PC-9 (cell line): ENCODE measurements at regions not wholly inside any gene's neighbourhood (a gene's known extent, or its start where the extent isn't known, plus 50 kb on each side); places are given as distances from the start of the nearest gene placed in this dataset.

Experiments
- BruUV-seq: library from RNA; stranded (reverse); fragments of 400-500 nt; replicated peaks from 2 replicates; lab custom pipeline; 2021; lab: Mats Ljungman, UMichigan
- CTCF ChIA-PET: fragments of 300-600 bp; sonication (Branson Sonifier 250); formaldehyde crosslinking; loops from one replicate; lab custom pipeline; 2022; ENCODE audit warnings: antibody characterized with exemption; lab: Charles Lee
- POLR2A ChIA-PET: fragments of 300-600 bp; sonication (Branson Sonifier 250); formaldehyde crosslinking; loops from one replicate; lab custom pipeline; 2022; ENCODE audit warnings: antibody characterized with exemption; ENCODE audit not compliant: unreplicated experiment; lab: Charles Lee
- DNase-seq, 2 experiments: peaks; one replicate each; pipeline versions ENCODE4 v3.0.0 to v3.0.0-alpha.2; 2015 to 2022; ENCODE audit warnings: mixed read lengths in 1 of 2
- H2AFZ ChIP-seq: fragments of 200-600 bp; sonication (generic); 2 replicates; pipeline ENCODE4 v1.8.1; 2017; ENCODE audit warnings: antibody characterized with exemption
- H3F3A ChIP-seq: fragments of 200-600 bp; sonication (generic); 2 replicates; pipeline ENCODE4 v1.8.1; 2017; ENCODE audit warnings: antibody characterized with exemption, mild to moderate bottlenecking, low read depth; ENCODE audit not compliant: insufficient read depth
- H3K27ac ChIP-seq: fragments of 200-600 bp; sonication (generic); 2 replicates; pipeline ENCODE4 v1.6.1; 2016; ENCODE audit warnings: mixed run types
- H3K27me3 ChIP-seq: fragments of 200-600 bp; sonication (generic); 2 replicates; pipeline ENCODE4 v1.6.1; 2016; ENCODE audit warnings: low read depth, mixed run types; ENCODE audit not compliant: insufficient read depth
- H3K36me3 ChIP-seq: fragments of 200-600 bp; sonication (generic); 2 replicates; pipeline ENCODE4 v1.6.1; 2016; ENCODE audit warnings: low read depth, mixed run types
- H3K4me1 ChIP-seq: fragments of 200-600 bp; sonication (generic); replicated peaks from 2 replicates; pipeline ENCODE4 v1.6.1; 2016; ENCODE audit warnings: mixed run types; ENCODE audit not compliant: insufficient read depth
- H3K4me2 ChIP-seq: fragments of 200-600 bp; sonication (generic); 2 replicates; pipeline ENCODE4 v1.6.1; 2017; ENCODE audit warnings: mixed run types
- H3K4me3 ChIP-seq: fragments of 200-600 bp; sonication (generic); 2 replicates; pipeline ENCODE4 v1.6.1; 2016; ENCODE audit warnings: mixed run types
- H3K79me2 ChIP-seq: fragments of 200-600 bp; sonication (generic); 2 replicates; pipeline ENCODE4 v1.6.1; 2017; ENCODE audit warnings: low read depth, mixed run types
- H3K9me2 ChIP-seq: fragments of 200-600 bp; sonication (generic); 2 replicates; pipeline ENCODE4 v1.8.1; 2017; ENCODE audit warnings: mild to moderate bottlenecking; ENCODE audit not compliant: insufficient read depth
- H3K9me3 ChIP-seq: fragments of 200-600 bp; sonication (generic); 2 replicates; pipeline ENCODE4 v1.8.1; 2016; ENCODE audit warnings: low read depth; ENCODE audit not compliant: insufficient read depth
- H4K20me1 ChIP-seq: fragments of 200-600 bp; sonication (generic); 2 replicates; pipeline ENCODE4 v1.8.1; 2017; ENCODE audit not compliant: insufficient read depth
- CTCF ChIP-seq: fragments of 200-600 bp; sonication (generic); conservative IDR thresholded peaks from 2 replicates; pipeline ENCODE4 v1.6.1; 2017; ENCODE audit warnings: mixed run types, antibody characterized with exemption, mild to moderate bottlenecking, moderate library complexity
- EZH2 ChIP-seq: fragments of 200-600 bp; sonication (generic); IDR thresholded peaks from 2 replicates; pipeline ENCODE4 v1.8.0; 2017; ENCODE audit warnings: antibody characterized with exemption, low read depth
- intact Hi-C: fragments of 100-400 bp; cut with micrococcal nuclease; formaldehyde crosslinking; loops from one replicate; pipeline ENCODE4 v1.10.0; 2022; ENCODE audit not compliant: unreplicated experiment

DNA sequence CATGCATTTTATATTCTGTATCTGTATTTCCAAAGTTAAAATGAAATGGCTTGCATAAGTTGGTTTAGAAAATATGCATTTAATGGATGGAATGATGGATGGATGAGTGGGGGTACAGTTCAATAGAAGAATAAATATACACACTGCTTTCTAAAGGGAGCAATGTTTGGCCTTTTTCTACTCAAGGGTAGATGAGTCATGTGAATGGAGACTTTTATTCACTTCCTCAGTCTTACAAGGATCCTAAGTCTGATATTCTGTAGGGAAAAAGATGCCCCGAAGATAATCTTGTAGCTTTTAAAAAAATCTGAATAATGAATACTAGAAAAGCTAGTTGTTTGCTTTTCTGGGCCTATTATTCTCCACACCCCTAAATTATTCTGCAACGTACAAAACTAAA, 2112.1 kb downstream of the MAT2B start:
- DNase-seq, result no peak
- H2AFZ ChIP-seq, result no peak overlapping the region
- no peaks in the 10 kb centered on the region for H3K9me3 ChIP-seq
- no peak for TF ChIP-seq EZH2
- TF ChIP-seq CTCF, result no peak
- POLR2A ChIA-PET, result no interaction called here
- no TSS peak for BruUV-seq
- CTCF ChIA-PET, result no interaction called here
- no peaks in the 10 kb centered on the region for H3K36me3 ChIP-seq
- no peak overlapping the region for H3K27ac ChIP-seq
- H3K27me3 ChIP-seq, result no peaks in the 10 kb centered on the region
- H3K4me2 ChIP-seq, result no peak overlapping the region
- intact Hi-C loops, result no loop called here
- H4K20me1 ChIP-seq, result no peaks in the 10 kb centered on the region
- H3F3A ChIP-seq, result no peaks in the 10 kb centered on the region
- H3K79me2 ChIP-seq, result no peaks in the 10 kb centered on the region
- H3K9me2 ChIP-seq, result no peaks in the 10 kb centered on the region
- H3K4me1 ChIP-seq, result no peaks in the 10 kb centered on the region
- H3K4me3 ChIP-seq, result no peak overlapping the region

DNA sequence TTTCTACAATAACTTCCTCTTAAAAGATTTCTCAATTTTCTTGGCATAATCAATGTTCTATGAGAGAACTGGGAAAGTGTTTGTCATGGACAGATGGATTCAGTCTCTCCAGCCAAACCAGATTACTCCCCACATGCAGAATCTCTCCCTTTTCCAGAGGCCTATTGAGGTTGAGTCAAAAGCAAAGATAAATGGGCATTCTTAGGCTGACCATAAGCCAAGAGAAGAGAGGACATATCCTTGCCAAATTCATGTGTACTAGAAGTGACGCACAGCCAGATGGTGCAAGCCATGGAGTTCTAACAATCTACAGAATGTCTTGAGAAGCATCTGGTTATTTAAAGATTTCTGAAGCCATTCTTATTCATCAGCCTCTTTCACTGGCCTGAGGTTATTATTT, 2115.0 kb downstream of the MAT2B start:
- DNase-seq, result no peak
- Histone ChIP-seq H3K9me2 (no peaks in the 10 kb centered on the region), H3K27me3 (no peaks in the 10 kb centered on the region), H4K20me1 (no peaks in the 10 kb centered on the region), H3K27ac (no peak overlapping the region), H3K79me2 (no peaks in the 10 kb centered on the region), H3F3A (no peaks in the 10 kb centered on the region), H3K36me3 (no peaks in the 10 kb centered on the region), H2AFZ (no peak overlapping the region), H3K4me2 (no peak overlapping the region), H3K4me3 (no peak overlapping the region), H3K9me3 (no peaks in the 10 kb centered on the region), H3K4me1 (no peaks in the 10 kb centered on the region)
- no peak for TF ChIP-seq EZH2
- no peak for TF ChIP-seq CTCF
- ChIA-PET POLR2A (no interaction called here), CTCF (no interaction called here)
- no TSS peak for BruUV-seq
- intact Hi-C loops, result no loop called here

GRCh38 chr5:165622864-165623536, 2117.6 kb downstream of the MAT2B start:
- Histone ChIP-seq H3K27ac (no peak overlapping the region), H3F3A (no peaks in the 10 kb centered on the region), H3K4me1 (no peaks in the 10 kb centered on the region), H3K9me2 (no peaks in the 10 kb centered on the region), H3K36me3 (no peaks in the 10 kb centered on the region), H2AFZ (peak overlapping the region; percentile 66), H3K9me3 (no peaks in the 10 kb centered on the region), H3K27me3 (no peaks in the 10 kb centered on the region), H3K4me2 (peak overlapping the region; percentile 68), H3K4me3 (peak overlapping the region; percentile 48; the same call in 1 of the 2 replicates), H4K20me1 (no peaks in the 10 kb centered on the region), H3K79me2 (no peaks in the 10 kb centered on the region)
- ChIA-PET CTCF (no interaction called here), POLR2A (no interaction called here)
- DNase-seq, result no peak
- intact Hi-C loops, result no loop called here
- TF ChIP-seq CTCF (no peak), EZH2 (no peak)
- BruUV-seq, result no TSS peak
